Activated CD4-positive, alpha-beta T cell treated with anti-CD3 and anti-CD28 coated beads, Interleukin-2, amount 10 ng/mL, durations not matched to agents 7 days and 5 days (primary cell): ENCODE measurements at regions not wholly inside any gene's neighbourhood (a gene's known extent, or its start where the extent isn't known, plus 50 kb on each side); places are given as distances from the start of the nearest gene placed in this dataset.

Experiments
- CTCF ChIA-PET: fragments of 350-600 bp; sonication (Branson Sonifier 250); formaldehyde crosslinking; loops from one replicate; lab custom pipeline; 2021; ENCODE audit warnings: antibody characterized with exemption; lab: Charles Lee
- POLR2A ChIA-PET: fragments of 350-600 bp; sonication (Branson Sonifier 250); formaldehyde crosslinking; loops from one replicate; lab custom pipeline; 2021; ENCODE audit warnings: antibody characterized with exemption; lab: Charles Lee
- DNase-seq: peaks from one replicate; pipeline ENCODE4 v3.0.0-alpha.2; 2020
- H3K27ac Mint-ChIP-seq: one replicate; pipeline ENCODE4 v1.8.0; 2021; ENCODE audit warnings: mild to moderate bottlenecking, moderate library complexity, mixed read lengths
- H3K27me3 Mint-ChIP-seq: one replicate; pipeline ENCODE4 v1.8.0; 2021; ENCODE audit warnings: mixed read lengths
- H3K36me3 Mint-ChIP-seq: one replicate; pipeline ENCODE4 v1.8.0; 2021; ENCODE audit warnings: low read depth, mixed read lengths
- H3K4me1 Mint-ChIP-seq: one replicate; pipeline ENCODE4 v1.8.0; 2021; ENCODE audit warnings: mixed read lengths
- H3K4me3 Mint-ChIP-seq: one replicate; pipeline ENCODE4 v1.8.0; 2021; ENCODE audit warnings: mild to moderate bottlenecking, moderate library complexity, mixed read lengths
- H3K9me3 Mint-ChIP-seq: one replicate; pipeline ENCODE4 v1.8.0; 2021; ENCODE audit warnings: mixed read lengths

- POLR2A ChIA-PET: no interaction called here
- no peaks in the 10 kb centered on the region for H3K4me1 Mint-ChIP-seq
- no peaks in the 10 kb centered on the region for H3K36me3 Mint-ChIP-seq
- no peak overlapping the region for H3K4me3 Mint-ChIP-seq
- CTCF ChIA-PET: interaction anchor here (0.9 kb wide), 1 partner anchor 20 kb away, joined by 3 read pairs; no protein-coding TSS in a partner anchor
- peaks cover 6% of the 10 kb centered on the region for H3K27me3 Mint-ChIP-seq
- no peak overlapping the region for H3K27ac Mint-ChIP-seq
- no peaks in the 10 kb centered on the region for H3K9me3 Mint-ChIP-seq
- no peak for DNase-seq
These were observed 683.8 kb upstream of the NR2F2 start for GRCh38 chr15:95646484-95647273.

DNA sequence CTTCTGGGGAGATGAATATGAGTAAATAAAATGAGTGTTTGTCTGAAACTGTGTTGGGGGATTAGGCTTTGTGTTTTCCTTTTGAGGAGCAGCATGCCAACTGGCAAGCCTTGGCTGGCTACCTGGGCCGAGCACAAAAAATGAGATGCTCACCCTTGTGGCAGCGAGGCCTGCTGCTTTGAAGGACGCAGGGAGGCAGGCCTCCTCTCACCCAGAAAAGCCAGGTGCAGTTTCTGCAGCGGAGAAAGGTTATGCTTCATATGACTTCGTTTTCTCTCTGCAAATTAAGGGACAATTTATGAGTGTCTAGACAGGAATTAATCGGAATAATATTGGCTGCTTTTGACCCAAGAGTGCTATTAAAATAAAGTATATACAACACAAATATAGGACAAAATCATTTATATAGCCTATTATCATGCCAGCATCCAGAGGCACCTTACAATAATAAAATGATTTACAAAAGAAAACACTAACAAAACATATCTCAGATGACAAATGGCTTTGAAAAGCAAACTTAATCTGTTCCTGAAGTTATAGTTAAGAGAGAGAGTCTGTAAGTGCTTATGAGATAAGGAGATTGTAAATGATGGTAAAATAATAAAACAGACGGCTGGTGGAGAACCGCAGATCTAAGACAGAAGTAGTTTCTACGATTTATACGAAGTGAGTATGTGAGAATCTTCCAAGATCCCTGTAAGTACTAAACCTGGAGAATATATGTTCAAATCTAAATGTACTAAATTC lies 682.8 kb upstream of the NR2F2 start:
- H3K36me3 Mint-ChIP-seq: no peaks in the 10 kb centered on the region
- POLR2A ChIA-PET: no interaction called here
- DNase-seq: no peak
- H3K9me3 Mint-ChIP-seq: no peaks in the 10 kb centered on the region
- CTCF ChIA-PET: interaction anchor here (0.9 kb wide), 1 partner anchor 21 kb away, joined by 3 read pairs; no protein-coding TSS in a partner anchor
- no peaks in the 10 kb centered on the region for H3K4me1 Mint-ChIP-seq
- peaks cover 6% of the 10 kb centered on the region for H3K27me3 Mint-ChIP-seq
- H3K27ac Mint-ChIP-seq: no peak overlapping the region
- H3K4me3 Mint-ChIP-seq: no peak overlapping the region

DNA sequence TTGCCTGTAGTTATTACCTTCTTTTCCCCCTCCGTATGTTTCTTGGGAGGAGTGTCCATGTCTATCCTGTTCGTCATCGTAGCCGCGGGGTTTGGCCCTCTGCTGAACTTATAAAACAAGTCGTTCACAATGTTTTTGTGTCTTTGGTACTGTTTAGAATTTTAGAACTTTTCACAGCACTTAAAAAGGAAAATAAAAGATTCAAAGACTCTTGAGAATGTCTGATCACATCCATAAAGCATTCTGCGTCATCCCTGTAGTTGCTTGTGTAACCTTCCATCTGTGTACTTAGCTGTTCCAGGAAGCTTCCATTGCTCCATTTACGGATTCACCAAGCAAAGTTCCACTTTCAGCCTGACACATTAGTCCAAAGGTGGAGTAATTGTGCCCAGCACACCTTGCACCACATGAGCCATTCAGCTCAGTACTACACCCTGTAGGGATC lies 677.1 kb upstream of the NR2F2 start:
- CTCF ChIA-PET: no interaction called here
- H3K4me3 Mint-ChIP-seq: no peak overlapping the region
- no peak for DNase-seq

GRCh38 chr15:95655089-95655607 lies 675.4 kb upstream of the NR2F2 start:
- POLR2A ChIA-PET: no interaction called here
- CTCF ChIA-PET: no interaction called here
- no peaks in the 10 kb centered on the region for H3K36me3 Mint-ChIP-seq
- DNase-seq: no peak
- H3K9me3 Mint-ChIP-seq: no peaks in the 10 kb centered on the region
- no peak overlapping the region for H3K4me3 Mint-ChIP-seq
- no peak overlapping the region for H3K27ac Mint-ChIP-seq
- H3K27me3 Mint-ChIP-seq: peaks cover 2% of the 10 kb centered on the region
- H3K4me1 Mint-ChIP-seq: no peaks in the 10 kb centered on the region

More for the DNA sequence above, 677.1 kb upstream of the NR2F2 start:
- POLR2A ChIA-PET: no interaction called here
- Mint-ChIP-seq H3K4me1 (no peaks in the 10 kb centered on the region), H3K27me3 (no peaks in the 10 kb centered on the region), H3K36me3 (no peaks in the 10 kb centered on the region), H3K9me3 (no peaks in the 10 kb centered on the region), H3K27ac (no peak overlapping the region)

GRCh38 chr15:95656595-95656994 lies 673.9 kb upstream of the NR2F2 start:
- no peak overlapping the region for H3K4me3 Mint-ChIP-seq
- ChIA-PET CTCF (no interaction called here), POLR2A (interaction anchor here (0.6 kb wide), 1 partner anchor 601 kb away, joined by 3 read pairs; no protein-coding TSS in a partner anchor)
- no peaks in the 10 kb centered on the region for H3K9me3 Mint-ChIP-seq
- no peaks in the 10 kb centered on the region for H3K36me3 Mint-ChIP-seq
- no peaks in the 10 kb centered on the region for H3K4me1 Mint-ChIP-seq
- H3K27me3 Mint-ChIP-seq: peaks cover 5% of the 10 kb centered on the region
- no peak overlapping the region for H3K27ac Mint-ChIP-seq
- DNase-seq: no peak

- Mint-ChIP-seq H3K4me1 (no peaks in the 10 kb centered on the region), H3K27me3 (peaks cover 5% of the 10 kb centered on the region), H3K4me3 (no peak overlapping the region), H3K36me3 (no peaks in the 10 kb centered on the region), H3K9me3 (no peaks in the 10 kb centered on the region), H3K27ac (no peak overlapping the region)
- DNase-seq: no peak
- ChIA-PET CTCF (no interaction called here), POLR2A (no interaction called here)
These were observed 671.7 kb upstream of the NR2F2 start for GRCh38 chr15:95658799-95659198.

- no peak overlapping the region for H3K27ac Mint-ChIP-seq
- ChIA-PET CTCF (no interaction called here), POLR2A (no interaction called here)
- no peak for DNase-seq
- no peaks in the 10 kb centered on the region for H3K36me3 Mint-ChIP-seq
- H3K27me3 Mint-ChIP-seq: peaks cover 5% of the 10 kb centered on the region
- no peaks in the 10 kb centered on the region for H3K4me1 Mint-ChIP-seq
- no peak overlapping the region for H3K4me3 Mint-ChIP-seq
- H3K9me3 Mint-ChIP-seq: no peaks in the 10 kb centered on the region
These were observed 670.8 kb upstream of the NR2F2 start for GRCh38 chr15:95659656-95660055.

DNA sequence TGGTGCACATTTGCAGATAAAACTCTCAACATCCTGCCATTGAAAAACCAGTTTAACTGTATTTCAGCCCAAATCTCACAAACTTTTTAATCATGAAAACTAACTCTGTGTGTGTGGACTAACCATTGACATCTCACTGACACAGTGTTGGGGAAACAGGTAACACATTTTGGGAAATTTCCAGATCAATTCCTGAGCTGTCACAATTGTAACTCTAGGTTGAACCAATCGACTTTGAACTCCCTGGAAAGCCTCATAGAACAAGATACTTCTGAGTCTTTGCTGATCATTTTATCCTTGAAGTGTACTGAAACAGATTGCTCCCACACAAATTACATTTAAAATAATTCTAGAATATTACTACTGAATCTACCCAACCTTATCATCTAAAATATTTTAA lies 667.9 kb upstream of the NR2F2 start:
- H3K4me1 Mint-ChIP-seq: no peaks in the 10 kb centered on the region
- no peak overlapping the region for H3K4me3 Mint-ChIP-seq
- H3K36me3 Mint-ChIP-seq: no peaks in the 10 kb centered on the region
- DNase-seq: no peak
- H3K27ac Mint-ChIP-seq: no peak overlapping the region
- ChIA-PET POLR2A (no interaction called here), CTCF (no interaction called here)
- H3K27me3 Mint-ChIP-seq: peaks cover 11% of the 10 kb centered on the region
- no peaks in the 10 kb centered on the region for H3K9me3 Mint-ChIP-seq

DNA sequence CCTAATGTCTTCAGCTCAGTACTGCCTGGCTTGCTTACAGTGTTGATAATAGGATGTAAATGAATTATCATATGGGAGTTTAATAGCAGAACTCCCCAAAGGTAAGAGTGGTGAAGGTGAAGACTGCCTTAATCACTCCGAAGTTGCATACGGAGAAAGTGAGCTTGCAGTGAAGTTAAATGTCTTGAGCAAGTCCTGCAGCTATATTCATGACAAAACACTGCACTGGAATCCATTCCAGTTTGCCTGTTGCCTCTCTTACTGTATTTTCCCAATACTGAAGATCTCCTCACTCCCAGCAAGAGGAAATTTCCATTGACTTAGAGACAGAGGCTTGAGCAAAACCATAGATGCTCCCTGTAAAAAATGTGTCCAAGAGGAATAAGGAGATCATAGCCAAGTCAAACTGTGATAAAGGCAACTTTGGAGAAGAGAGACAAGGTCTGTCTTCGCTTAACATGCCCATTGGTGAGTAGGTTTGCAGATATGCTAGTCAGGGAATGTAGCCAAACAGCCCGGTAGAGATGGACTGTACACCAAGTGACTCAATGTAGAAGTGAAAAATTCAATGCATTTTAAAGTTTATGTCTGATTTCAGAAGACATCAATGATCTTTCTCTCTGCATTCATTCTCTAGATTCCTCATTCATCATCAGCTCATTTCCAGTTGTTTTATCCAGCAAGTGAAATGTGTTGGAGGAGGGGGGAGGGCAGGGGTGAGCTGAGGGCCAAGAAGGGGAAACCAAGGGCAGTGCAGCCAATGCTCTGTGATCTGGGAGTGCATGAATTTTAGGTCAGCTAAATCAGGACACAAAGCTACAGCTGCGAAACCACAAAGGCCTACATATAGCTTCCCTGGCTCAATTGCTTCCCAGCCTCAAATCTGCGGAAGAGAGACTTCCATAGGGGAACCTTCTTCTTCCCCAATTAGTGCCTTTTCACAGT lies 667.1 kb upstream of the NR2F2 start:
- Mint-ChIP-seq H3K4me3 (no peak overlapping the region), H3K27me3 (peaks cover 19% of the 10 kb centered on the region), H3K27ac (no peak overlapping the region), H3K36me3 (no peaks in the 10 kb centered on the region), H3K4me1 (no peaks in the 10 kb centered on the region), H3K9me3 (no peaks in the 10 kb centered on the region)
- no peak for DNase-seq
- CTCF ChIA-PET: no interaction called here
- POLR2A ChIA-PET: no interaction called here

DNA sequence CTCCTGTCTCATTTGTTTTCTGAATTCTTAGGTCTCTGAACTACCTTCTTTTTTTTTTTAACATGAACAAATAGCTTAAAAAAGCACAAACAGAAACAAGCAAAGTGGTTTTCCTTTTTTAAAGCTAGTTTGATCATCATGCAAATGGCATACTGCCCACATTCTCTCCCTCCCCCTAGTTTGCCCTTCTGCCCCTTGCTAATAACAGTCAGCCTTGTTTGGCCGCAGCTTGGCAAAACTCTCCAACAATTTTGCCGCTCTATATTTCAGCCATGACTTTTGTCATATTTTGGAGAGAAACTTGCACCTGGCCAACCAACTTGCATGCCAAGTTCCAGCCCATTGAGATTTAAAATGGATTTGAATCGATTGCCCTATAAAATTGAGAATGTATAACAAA lies 666.0 kb upstream of the NR2F2 start:
- peaks cover 22% of the 10 kb centered on the region for H3K27me3 Mint-ChIP-seq
- POLR2A ChIA-PET: no interaction called here
- no peak for DNase-seq
- no peak overlapping the region for H3K27ac Mint-ChIP-seq
- CTCF ChIA-PET: no interaction called here
- H3K36me3 Mint-ChIP-seq: no peaks in the 10 kb centered on the region
- H3K4me3 Mint-ChIP-seq: no peak overlapping the region
- H3K4me1 Mint-ChIP-seq: peaks cover 6% of the 10 kb centered on the region
- no peaks in the 10 kb centered on the region for H3K9me3 Mint-ChIP-seq

DNA sequence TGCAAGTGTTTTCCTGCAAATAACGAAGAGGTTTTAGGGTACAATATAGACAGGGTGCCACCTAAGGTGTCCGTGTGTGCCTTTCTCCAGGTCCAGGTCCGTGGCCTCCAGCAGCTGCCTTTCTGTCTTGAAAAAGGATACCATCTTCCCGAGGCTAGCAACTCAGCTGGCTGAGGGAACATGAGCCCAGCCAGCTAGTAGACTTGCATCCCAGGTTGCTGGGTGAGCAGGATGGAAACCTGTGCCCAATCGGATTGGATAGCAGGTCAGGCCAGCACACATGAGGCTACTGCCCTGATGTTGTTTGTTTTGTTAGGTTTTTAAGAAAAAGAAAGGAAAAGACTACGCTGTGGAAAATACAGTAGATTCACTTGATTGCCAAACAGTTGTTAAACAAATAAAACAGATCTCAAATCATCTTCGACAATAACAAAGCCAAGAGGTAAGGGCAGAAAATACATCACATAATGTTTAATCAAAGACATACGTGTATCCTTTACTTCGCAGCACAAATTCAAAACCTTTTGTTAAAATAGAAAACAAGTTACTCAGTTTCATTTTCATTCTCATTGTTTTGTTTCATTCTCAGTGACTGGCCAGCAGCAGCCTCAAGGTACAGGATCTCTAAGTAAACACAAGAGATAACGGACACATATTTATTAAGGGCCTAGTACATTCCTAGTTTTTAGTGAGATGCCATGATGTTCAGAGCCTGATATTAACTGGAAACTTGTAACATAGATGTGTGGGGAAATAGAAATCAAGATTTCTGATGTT lies 661.2 kb upstream of the NR2F2 start:
- H3K27me3 Mint-ChIP-seq: peaks cover 20% of the 10 kb centered on the region
- DNase-seq: no peak
- CTCF ChIA-PET: no interaction called here
- no peaks in the 10 kb centered on the region for H3K9me3 Mint-ChIP-seq
- POLR2A ChIA-PET: no interaction called here
- no peaks in the 10 kb centered on the region for H3K36me3 Mint-ChIP-seq
- peaks cover 11% of the 10 kb centered on the region for H3K4me1 Mint-ChIP-seq
- H3K4me3 Mint-ChIP-seq: peak overlapping the region; percentile 10
- H3K27ac Mint-ChIP-seq: no peak overlapping the region

- DNase-seq: no peak
- H3K27ac Mint-ChIP-seq: no peak overlapping the region
- ChIA-PET POLR2A (no interaction called here), CTCF (no interaction called here)
- no peaks in the 10 kb centered on the region for H3K36me3 Mint-ChIP-seq
- H3K4me3 Mint-ChIP-seq: no peak overlapping the region
- H3K4me1 Mint-ChIP-seq: peaks cover 9% of the 10 kb centered on the region
- no peaks in the 10 kb centered on the region for H3K9me3 Mint-ChIP-seq
- H3K27me3 Mint-ChIP-seq: peaks cover 4% of the 10 kb centered on the region
These were observed 656.5 kb upstream of the NR2F2 start for GRCh38 chr15:95674031-95674430.
